ENCODE measurements at regions not wholly inside any gene's neighbourhood (a gene's known extent, or its start where the extent isn't known, plus 50 kb on each side); places are given as distances from the start of the nearest gene placed in this dataset.

DNA sequence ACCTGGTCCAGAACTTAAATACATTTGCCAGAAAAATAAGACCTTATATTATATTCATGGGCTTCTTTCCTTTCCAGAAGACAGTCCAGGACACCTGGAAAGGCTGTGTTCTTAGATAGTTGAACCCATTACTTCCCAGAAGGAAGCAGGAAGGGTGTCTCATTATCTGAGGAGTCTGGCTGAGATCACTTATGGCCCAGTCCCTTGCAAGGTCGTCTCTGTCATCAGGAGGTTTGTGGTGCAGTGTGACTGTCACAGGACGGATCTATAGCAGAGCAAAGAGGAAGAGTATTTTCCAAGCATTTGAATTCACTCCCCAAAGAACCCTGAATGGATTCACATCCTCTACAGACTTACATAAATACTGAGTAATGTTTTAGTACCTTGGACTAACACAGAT, 270.7 kb upstream of the MTNR1B start:
- TF ChIP-seq, protein P1, sequence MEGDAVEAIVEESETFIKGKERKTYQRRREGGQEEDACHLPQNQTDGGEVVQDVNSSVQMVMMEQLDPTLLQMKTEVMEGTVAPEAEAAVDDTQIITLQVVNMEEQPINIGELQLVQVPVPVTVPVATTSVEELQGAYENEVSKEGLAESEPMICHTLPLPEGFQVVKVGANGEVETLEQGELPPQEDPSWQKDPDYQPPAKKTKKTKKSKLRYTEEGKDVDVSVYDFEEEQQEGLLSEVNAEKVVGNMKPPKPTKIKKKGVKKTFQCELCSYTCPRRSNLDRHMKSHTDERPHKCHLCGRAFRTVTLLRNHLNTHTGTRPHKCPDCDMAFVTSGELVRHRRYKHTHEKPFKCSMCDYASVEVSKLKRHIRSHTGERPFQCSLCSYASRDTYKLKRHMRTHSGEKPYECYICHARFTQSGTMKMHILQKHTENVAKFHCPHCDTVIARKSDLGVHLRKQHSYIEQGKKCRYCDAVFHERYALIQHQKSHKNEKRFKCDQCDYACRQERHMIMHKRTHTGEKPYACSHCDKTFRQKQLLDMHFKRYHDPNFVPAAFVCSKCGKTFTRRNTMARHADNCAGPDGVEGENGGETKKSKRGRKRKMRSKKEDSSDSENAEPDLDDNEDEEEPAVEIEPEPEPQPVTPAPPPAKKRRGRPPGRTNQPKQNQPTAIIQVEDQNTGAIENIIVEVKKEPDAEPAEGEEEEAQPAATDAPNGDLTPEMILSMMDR (conservative IDR thresholded peaks at IDR 0.05 in 1 of 2, IDR thresholded peaks at IDR 0.05 in 1 of 2; ENCODE audit: low read depth in 1 of 2, low read length in 2 of 2), result no peak
- no peak for TF ChIP-seq EZH2 (IDR thresholded peaks at IDR 0.05; ENCODE audit: low read length, missing control alignments)
